ENCODE measurements at regions not wholly inside any gene's neighbourhood (a gene's known extent, or its start where the extent isn't known, plus 50 kb on each side); places are given as distances from the start of the nearest gene placed in this dataset.

DNA sequence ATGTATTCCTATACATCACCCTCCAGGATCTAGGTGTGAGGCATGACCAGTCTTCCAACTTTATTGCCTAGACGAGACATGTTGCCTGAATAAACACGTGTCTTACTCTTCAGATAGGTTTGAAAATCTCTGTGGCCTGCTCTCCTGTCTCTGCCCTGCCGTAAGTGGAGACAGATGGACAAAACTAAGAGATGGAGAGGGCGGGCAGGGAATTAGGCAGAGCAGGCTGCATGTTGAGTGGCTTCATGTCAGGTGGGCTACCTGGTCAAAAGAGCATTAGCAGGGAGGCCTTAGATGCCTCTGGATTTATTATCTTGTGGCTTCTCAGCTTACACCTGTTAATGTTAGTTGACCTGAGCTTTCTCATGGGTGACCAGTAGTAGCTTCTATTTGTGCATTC is 59.0 kb upstream of the TULP4 start:
- TF ChIP-seq POLR2AphosphoS5 (IDR thresholded peaks at IDR 0.05; ENCODE audit: low read depth, low read length) (no peak), TCF7L2 (IDR thresholded peaks at IDR 0.05; ENCODE audit: low read depth, low read length) (no peak), SIN3A (IDR thresholded peaks at IDR 0.05; ENCODE audit: borderline replicate concordance, insufficient read depth, low read depth, low read length) (no peak)
- TF ChIP-seq, protein P1, sequence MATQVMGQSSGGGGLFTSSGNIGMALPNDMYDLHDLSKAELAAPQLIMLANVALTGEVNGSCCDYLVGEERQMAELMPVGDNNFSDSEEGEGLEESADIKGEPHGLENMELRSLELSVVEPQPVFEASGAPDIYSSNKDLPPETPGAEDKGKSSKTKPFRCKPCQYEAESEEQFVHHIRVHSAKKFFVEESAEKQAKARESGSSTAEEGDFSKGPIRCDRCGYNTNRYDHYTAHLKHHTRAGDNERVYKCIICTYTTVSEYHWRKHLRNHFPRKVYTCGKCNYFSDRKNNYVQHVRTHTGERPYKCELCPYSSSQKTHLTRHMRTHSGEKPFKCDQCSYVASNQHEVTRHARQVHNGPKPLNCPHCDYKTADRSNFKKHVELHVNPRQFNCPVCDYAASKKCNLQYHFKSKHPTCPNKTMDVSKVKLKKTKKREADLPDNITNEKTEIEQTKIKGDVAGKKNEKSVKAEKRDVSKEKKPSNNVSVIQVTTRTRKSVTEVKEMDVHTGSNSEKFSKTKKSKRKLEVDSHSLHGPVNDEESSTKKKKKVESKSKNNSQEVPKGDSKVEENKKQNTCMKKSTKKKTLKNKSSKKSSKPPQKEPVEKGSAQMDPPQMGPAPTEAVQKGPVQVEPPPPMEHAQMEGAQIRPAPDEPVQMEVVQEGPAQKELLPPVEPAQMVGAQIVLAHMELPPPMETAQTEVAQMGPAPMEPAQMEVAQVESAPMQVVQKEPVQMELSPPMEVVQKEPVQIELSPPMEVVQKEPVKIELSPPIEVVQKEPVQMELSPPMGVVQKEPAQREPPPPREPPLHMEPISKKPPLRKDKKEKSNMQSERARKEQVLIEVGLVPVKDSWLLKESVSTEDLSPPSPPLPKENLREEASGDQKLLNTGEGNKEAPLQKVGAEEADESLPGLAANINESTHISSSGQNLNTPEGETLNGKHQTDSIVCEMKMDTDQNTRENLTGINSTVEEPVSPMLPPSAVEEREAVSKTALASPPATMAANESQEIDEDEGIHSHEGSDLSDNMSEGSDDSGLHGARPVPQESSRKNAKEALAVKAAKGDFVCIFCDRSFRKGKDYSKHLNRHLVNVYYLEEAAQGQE (IDR thresholded peaks at IDR 0.05; ENCODE audit: insufficient read depth in 1 of 2, low read depth in 2 of 2, low read length in 1 of 2): no peak
- TF ChIP-seq, protein P2, sequence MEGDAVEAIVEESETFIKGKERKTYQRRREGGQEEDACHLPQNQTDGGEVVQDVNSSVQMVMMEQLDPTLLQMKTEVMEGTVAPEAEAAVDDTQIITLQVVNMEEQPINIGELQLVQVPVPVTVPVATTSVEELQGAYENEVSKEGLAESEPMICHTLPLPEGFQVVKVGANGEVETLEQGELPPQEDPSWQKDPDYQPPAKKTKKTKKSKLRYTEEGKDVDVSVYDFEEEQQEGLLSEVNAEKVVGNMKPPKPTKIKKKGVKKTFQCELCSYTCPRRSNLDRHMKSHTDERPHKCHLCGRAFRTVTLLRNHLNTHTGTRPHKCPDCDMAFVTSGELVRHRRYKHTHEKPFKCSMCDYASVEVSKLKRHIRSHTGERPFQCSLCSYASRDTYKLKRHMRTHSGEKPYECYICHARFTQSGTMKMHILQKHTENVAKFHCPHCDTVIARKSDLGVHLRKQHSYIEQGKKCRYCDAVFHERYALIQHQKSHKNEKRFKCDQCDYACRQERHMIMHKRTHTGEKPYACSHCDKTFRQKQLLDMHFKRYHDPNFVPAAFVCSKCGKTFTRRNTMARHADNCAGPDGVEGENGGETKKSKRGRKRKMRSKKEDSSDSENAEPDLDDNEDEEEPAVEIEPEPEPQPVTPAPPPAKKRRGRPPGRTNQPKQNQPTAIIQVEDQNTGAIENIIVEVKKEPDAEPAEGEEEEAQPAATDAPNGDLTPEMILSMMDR (IDR thresholded peaks at IDR 0.05): no peak
- POLR2A ChIA-PET: no interaction called here
- in situ Hi-C loops (cut with HindIII; ENCODE audit: low pct_unique_long_range_greater_than_20kb, low sequenced_read_pairs): no loop called here
- Histone ChIP-seq H3K4me1 (ENCODE audit: control insufficient read depth, insufficient read depth, low read length) (no peaks in the 10 kb centered on the region), H3K36me3 (ENCODE audit: control insufficient read depth, insufficient read depth, low read length) (no peaks in the 10 kb centered on the region), H3K27me3 (ENCODE audit: control insufficient read depth, insufficient read depth, low read length) (no peaks in the 10 kb centered on the region), H3K9me3 (ENCODE audit: control insufficient read depth, insufficient read depth, low read depth, low read length) (no peaks in the 10 kb centered on the region), H3K27ac (ENCODE audit: low read length) (no peak overlapping the region), H3K4me3 (ENCODE audit: low read depth in 2 of 2, low read length in 2 of 2) (no peak overlapping the region)
- ATAC-seq (no peak), DNase-seq (ENCODE audit: low read depth, low spot score) (no peak)
- intact Hi-C loops (cut with micrococcal nuclease; ENCODE audit: unreplicated experiment): no loop called here
- CTCF ChIA-PET: no interaction called here
- no TSS peak for BruUV-seq (replicated peaks)

DNA sequence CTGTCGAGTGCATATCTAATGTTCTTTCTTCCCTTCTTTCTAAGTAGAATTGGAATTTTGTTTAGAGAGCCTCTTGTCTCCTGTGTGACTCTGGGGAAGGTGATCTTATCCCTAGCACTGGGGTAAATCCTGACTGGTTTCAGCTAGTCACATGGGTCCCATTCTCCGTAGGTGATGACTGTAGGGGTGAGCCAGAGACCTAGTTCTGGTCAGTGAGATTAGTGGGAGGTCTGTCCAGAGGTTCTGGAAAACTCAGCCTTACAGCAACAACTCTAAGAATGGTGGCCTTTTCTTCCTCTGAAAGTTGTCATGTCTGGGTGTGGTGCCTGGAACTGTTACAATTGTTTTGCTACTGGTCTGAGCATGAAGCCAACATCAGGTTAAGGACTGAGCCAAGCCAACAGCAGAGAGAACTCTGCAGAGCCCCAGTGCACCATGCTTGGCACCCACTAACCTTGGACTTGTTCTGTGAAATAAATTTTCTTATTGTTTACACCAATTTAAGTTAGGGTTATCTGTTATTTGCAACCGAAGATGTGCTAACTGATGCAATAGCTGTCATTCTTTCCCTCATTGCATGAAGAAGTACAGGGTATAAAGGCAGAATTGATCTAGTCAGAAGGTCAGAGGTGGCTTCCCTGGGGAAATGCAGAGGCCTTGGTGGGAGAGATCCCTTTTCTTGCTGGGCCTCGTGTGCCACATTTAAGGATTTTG is 56.8 kb upstream of the TULP4 start:
- peak; percentile 45; the same call in 1 of the 2 replicates for ATAC-seq

More for the DNA sequence above, 56.8 kb upstream of the TULP4 start:
- TF ChIP-seq, protein P1 (IDR thresholded peaks at IDR 0.05; ENCODE audit: insufficient read depth in 1 of 2, low read depth in 2 of 2, low read length in 1 of 2): no peak
- no peak for TF ChIP-seq SIN3A (IDR thresholded peaks at IDR 0.05; ENCODE audit: borderline replicate concordance, insufficient read depth, low read depth, low read length)
- TF ChIP-seq, protein P2 (IDR thresholded peaks at IDR 0.05): no peak
- TF ChIP-seq TCF7L2 (IDR thresholded peaks at IDR 0.05; ENCODE audit: low read depth, low read length): no peak
- no peak for TF ChIP-seq POLR2AphosphoS5 (IDR thresholded peaks at IDR 0.05; ENCODE audit: low read depth, low read length)
- ChIA-PET CTCF (no interaction called here), POLR2A (no interaction called here)
- intact Hi-C loops (cut with micrococcal nuclease; ENCODE audit: unreplicated experiment): no loop called here
- in situ Hi-C loops (cut with HindIII; ENCODE audit: low pct_unique_long_range_greater_than_20kb, low sequenced_read_pairs): no loop called here
- Histone ChIP-seq H3K27ac (ENCODE audit: low read length) (no peak overlapping the region), H3K27me3 (ENCODE audit: control insufficient read depth, insufficient read depth, low read length) (no peaks in the 10 kb centered on the region), H3K36me3 (ENCODE audit: control insufficient read depth, insufficient read depth, low read length) (no peaks in the 10 kb centered on the region), H3K9me3 (ENCODE audit: control insufficient read depth, insufficient read depth, low read depth, low read length) (no peaks in the 10 kb centered on the region), H3K4me1 (ENCODE audit: control insufficient read depth, insufficient read depth, low read length) (no peaks in the 10 kb centered on the region), H3K4me3 (ENCODE audit: low read depth in 2 of 2, low read length in 2 of 2) (no peak overlapping the region)
- DNase-seq (ENCODE audit: low read depth, low spot score): no peak
- no TSS peak for BruUV-seq (replicated peaks)

Measured in Panc1 (cell line).